ENCODE measurements at regions not wholly inside any gene's neighbourhood (a gene's known extent, or its start where the extent isn't known, plus 50 kb on each side); places are given as distances from the start of the nearest gene placed in this dataset.

DNA sequence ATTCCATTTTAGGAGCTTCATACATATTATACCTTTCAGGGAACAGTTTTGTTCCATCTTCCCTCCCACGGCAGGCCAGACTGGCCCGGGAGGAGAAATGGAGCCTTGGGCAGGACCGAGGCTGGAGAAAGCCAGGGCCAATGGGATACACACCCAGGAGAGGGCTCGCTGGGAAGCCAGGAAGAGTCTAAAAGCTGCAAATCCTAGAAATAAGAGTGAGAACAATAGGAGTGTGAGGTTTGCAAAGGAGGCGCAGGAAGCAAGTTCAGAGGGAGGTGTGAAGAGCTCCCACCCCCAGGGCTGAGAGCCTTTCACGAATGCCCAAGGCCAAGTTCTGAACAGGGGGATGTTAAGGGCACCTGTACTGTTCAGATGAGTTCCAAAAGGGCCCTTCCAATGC is 67.5 kb upstream of the CPSF6 start (continued):
- TF ChIP-seq AFF4 (CRISPR knock-in tag; IDR thresholded peaks at IDR 0.05; ENCODE audit: borderline replicate concordance) = no peak
- TF ChIP-seq ZNF281 (CRISPR knock-in tag; IDR thresholded peaks at IDR 0.05) = no peak
- no peak for TF ChIP-seq ZNF138 (CRISPR knock-in tag; conservative IDR thresholded peaks at IDR 0.05)
- TF ChIP-seq SMAD3 (CRISPR knock-in tag; IDR thresholded peaks at IDR 0.05; ENCODE audit: borderline replicate concordance) = no peak
- TF ChIP-seq MAX (CRISPR knock-in tag; IDR thresholded peaks at IDR 0.05) = no peak
- no peak for TF ChIP-seq ZBTB21 (CRISPR knock-in tag; IDR thresholded peaks at IDR 0.05; ENCODE audit: borderline replicate concordance)
- TF ChIP-seq NR1H2 (CRISPR knock-in tag; IDR thresholded peaks at IDR 0.05) = no peak
- no peak for TF ChIP-seq E2F5 (CRISPR knock-in tag; IDR thresholded peaks at IDR 0.05)
- no peak for TF ChIP-seq ZNF263 (CRISPR knock-in tag; IDR thresholded peaks at IDR 0.05; ENCODE audit: low read depth)
- TF ChIP-seq CREB1 (CRISPR knock-in tag; IDR thresholded peaks at IDR 0.05) = no peak
- TF ChIP-seq, protein P1, sequence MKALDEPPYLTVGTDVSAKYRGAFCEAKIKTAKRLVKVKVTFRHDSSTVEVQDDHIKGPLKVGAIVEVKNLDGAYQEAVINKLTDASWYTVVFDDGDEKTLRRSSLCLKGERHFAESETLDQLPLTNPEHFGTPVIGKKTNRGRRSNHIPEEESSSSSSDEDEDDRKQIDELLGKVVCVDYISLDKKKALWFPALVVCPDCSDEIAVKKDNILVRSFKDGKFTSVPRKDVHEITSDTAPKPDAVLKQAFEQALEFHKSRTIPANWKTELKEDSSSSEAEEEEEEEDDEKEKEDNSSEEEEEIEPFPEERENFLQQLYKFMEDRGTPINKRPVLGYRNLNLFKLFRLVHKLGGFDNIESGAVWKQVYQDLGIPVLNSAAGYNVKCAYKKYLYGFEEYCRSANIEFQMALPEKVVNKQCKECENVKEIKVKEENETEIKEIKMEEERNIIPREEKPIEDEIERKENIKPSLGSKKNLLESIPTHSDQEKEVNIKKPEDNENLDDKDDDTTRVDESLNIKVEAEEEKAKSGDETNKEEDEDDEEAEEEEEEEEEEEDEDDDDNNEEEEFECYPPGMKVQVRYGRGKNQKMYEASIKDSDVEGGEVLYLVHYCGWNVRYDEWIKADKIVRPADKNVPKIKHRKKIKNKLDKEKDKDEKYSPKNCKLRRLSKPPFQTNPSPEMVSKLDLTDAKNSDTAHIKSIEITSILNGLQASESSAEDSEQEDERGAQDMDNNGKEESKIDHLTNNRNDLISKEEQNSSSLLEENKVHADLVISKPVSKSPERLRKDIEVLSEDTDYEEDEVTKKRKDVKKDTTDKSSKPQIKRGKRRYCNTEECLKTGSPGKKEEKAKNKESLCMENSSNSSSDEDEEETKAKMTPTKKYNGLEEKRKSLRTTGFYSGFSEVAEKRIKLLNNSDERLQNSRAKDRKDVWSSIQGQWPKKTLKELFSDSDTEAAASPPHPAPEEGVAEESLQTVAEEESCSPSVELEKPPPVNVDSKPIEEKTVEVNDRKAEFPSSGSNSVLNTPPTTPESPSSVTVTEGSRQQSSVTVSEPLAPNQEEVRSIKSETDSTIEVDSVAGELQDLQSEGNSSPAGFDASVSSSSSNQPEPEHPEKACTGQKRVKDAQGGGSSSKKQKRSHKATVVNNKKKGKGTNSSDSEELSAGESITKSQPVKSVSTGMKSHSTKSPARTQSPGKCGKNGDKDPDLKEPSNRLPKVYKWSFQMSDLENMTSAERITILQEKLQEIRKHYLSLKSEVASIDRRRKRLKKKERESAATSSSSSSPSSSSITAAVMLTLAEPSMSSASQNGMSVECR (CRISPR knock-in tag; IDR thresholded peaks at IDR 0.05; ENCODE audit: borderline replicate concordance) = no peak
- TF ChIP-seq RORB (CRISPR knock-in tag; IDR thresholded peaks at IDR 0.05) = no peak
- TF ChIP-seq FOXP1 (CRISPR knock-in tag; IDR thresholded peaks at IDR 0.05; ENCODE audit: borderline replicate concordance) = no peak
- no peak for TF ChIP-seq FOXJ3 (CRISPR knock-in tag; IDR thresholded peaks at IDR 0.05; ENCODE audit: borderline replicate concordance)

DNA sequence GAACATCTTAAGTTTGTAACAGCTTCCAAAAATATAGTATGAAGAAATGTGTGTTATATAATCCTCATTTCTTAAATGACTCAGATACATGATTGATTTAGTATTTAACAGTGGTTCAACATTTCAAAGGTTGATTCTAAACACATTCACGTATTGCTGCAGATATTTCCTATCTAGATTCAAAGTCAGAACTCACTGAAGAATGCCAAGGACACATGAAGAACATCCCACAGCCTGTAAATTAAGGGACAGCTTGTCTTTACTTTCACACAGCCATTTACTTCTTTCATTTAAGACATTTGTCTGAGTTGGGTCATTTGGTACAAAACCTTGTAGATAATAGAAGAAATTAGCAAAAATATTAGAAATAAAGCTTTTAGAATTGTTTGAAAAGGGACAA is 66.9 kb upstream of the CPSF6 start:
- H3K36me3 Mint-ChIP-seq = peaks cover 7% of the 10 kb centered on the region
- peaks cover 38% of the 10 kb centered on the region for H3K4me1 Mint-ChIP-seq
- CTCF ChIA-PET = interaction anchor here (5.1 kb wide), 1 partner anchor 16 kb away, joined by 28 read pairs; no protein-coding TSS in a partner anchor
- H3K4me3 Mint-ChIP-seq = no peak overlapping the region
- ATAC-seq (no peak), DNase-seq (ENCODE audit: low spot score) (no peak)
- peaks cover 15% of the 10 kb centered on the region for H3K9me3 Mint-ChIP-seq
- POLR2A ChIA-PET = no interaction called here
- H3K27me3 Mint-ChIP-seq (ENCODE audit: low read depth) = no peaks in the 10 kb centered on the region; the same call in 1 of the 2 replicates
- H3K27ac Mint-ChIP-seq = no peak overlapping the region
- no peak for TF ChIP-seq RELA (CRISPR knock-in tag; IDR thresholded peaks at IDR 0.05; ENCODE audit: borderline replicate concordance)
- TF ChIP-seq, protein P1 (CRISPR knock-in tag; IDR thresholded peaks at IDR 0.05; ENCODE audit: borderline replicate concordance) = no peak
- TF ChIP-seq NR2C2 (CRISPR knock-in tag; IDR thresholded peaks at IDR 0.05) = no peak
- TF ChIP-seq ZNF423 (CRISPR knock-in tag; IDR thresholded peaks at IDR 0.05) = no peak
